ENCODE measurements at regions not wholly inside any gene's neighbourhood (a gene's known extent, or its start where the extent isn't known, plus 50 kb on each side); places are given as distances from the start of the nearest gene placed in this dataset.

- no peak for TF ChIP-seq CTCF (conservative IDR thresholded peaks at IDR 0.05)
- no peak for TF ChIP-seq ZFX (IDR thresholded peaks at IDR 0.05)
Measured at GRCh38 chr1:238364214-238364892, 473.6 kb upstream of the ZP4 start.
